H9 (cell line): ENCODE measurements at regions not wholly inside any gene's neighbourhood (a gene's known extent, or its start where the extent isn't known, plus 50 kb on each side); places are given as distances from the start of the nearest gene placed in this dataset.

ENCODE experiments used
- DNase-seq: peaks from one replicate; pipeline ENCODE4 v3.0.0-alpha.2; 2017
- H2AFZ ChIP-seq: one replicate; pipeline ENCODE4 v1.6.1; 2013; ENCODE audit warnings: mild to moderate bottlenecking, low read length, control low read depth, moderate library complexity
- H2AK5ac ChIP-seq: 2 replicates; pipeline ENCODE4 v1.6.1; 2013; ENCODE audit warnings: low read length, control low read depth, mixed read lengths; ENCODE audit not compliant: insufficient read length
- H2BK120ac ChIP-seq: one replicate; pipeline ENCODE4 v1.6.1; 2013; ENCODE audit warnings: low read depth, mild to moderate bottlenecking, low read length, control low read depth, inconsistent platforms; ENCODE audit not compliant: poor library complexity, severe bottlenecking
- H2BK12ac ChIP-seq: 2 replicates; pipeline ENCODE4 v1.6.1; 2013; ENCODE audit warnings: low read length, control low read depth, mixed read lengths, low read depth; ENCODE audit not compliant: insufficient read length
- H2BK15ac ChIP-seq: 2 replicates; pipeline ENCODE4 v1.6.1; 2013; ENCODE audit warnings: low read depth, low read length, control low read depth
- H2BK20ac ChIP-seq: one replicate; pipeline ENCODE4 v1.6.1; 2013; ENCODE audit warnings: low read depth, mild to moderate bottlenecking, low read length, control low read depth, inconsistent platforms; ENCODE audit not compliant: poor library complexity, severe bottlenecking
- H2BK5ac ChIP-seq: 2 replicates; pipeline ENCODE4 v1.6.1; 2013; ENCODE audit warnings: low read length, control low read depth, mixed read lengths; ENCODE audit not compliant: insufficient read length
- H3K14ac ChIP-seq: 2 replicates; pipeline ENCODE4 v1.6.1; 2013; ENCODE audit warnings: low read length, control low read depth; ENCODE audit not compliant: insufficient read depth
- H3K18ac ChIP-seq: 2 replicates; pipeline ENCODE4 v1.6.1; 2013; ENCODE audit warnings: low read depth, mild to moderate bottlenecking, mixed read lengths, low read length, control low read depth; ENCODE audit not compliant: insufficient read length
- H3K23ac ChIP-seq: 2 replicates; pipeline ENCODE4 v1.6.1; 2013; ENCODE audit warnings: low read length, control low read depth, mixed read lengths, low read depth; ENCODE audit not compliant: insufficient read length
- H3K23me2 ChIP-seq: 2 replicates; pipeline ENCODE4 v1.6.1; 2013; ENCODE audit warnings: low read depth, mild to moderate bottlenecking, mixed read lengths, low read length, control low read depth; ENCODE audit not compliant: insufficient read length, poor library complexity, severe bottlenecking
- H3K27ac ChIP-seq: 2 replicates; pipeline ENCODE4 v1.5.1; 2013; ENCODE audit warnings: low read length, control low read depth, mixed read lengths, low read depth; ENCODE audit not compliant: insufficient read length
- H3K27me3 ChIP-seq: 2 replicates; pipeline ENCODE4 v1.6.1; 2013; ENCODE audit warnings: low read length, control low read depth, inconsistent platforms; ENCODE audit not compliant: insufficient read depth
- H3K4ac ChIP-seq: 2 replicates; pipeline ENCODE4 v1.6.1; 2013; ENCODE audit warnings: low read depth, mild to moderate bottlenecking, control low read depth, inconsistent platforms, low read length, moderate library complexity
- H3K4me1 ChIP-seq: 2 replicates; pipeline ENCODE4 v1.6.1; 2013; ENCODE audit warnings: low read length, control low read depth, inconsistent platforms; ENCODE audit not compliant: insufficient read depth
- H3K4me2 ChIP-seq: 2 replicates; pipeline ENCODE4 v1.6.1; 2013; ENCODE audit warnings: low read length, control low read depth, mixed read lengths; ENCODE audit not compliant: insufficient read length, insufficient read depth
- H3K56ac ChIP-seq: 2 replicates; pipeline ENCODE4 v1.6.1; 2013; ENCODE audit warnings: low read depth, mild to moderate bottlenecking, mixed read lengths, low read length, control low read depth; ENCODE audit not compliant: insufficient read length
- H3K79me1 ChIP-seq: 2 replicates; pipeline ENCODE4 v1.6.1; 2013; ENCODE audit warnings: low read depth, mild to moderate bottlenecking, moderate library complexity, low read length, control low read depth, inconsistent platforms; ENCODE audit not compliant: insufficient read depth, poor library complexity, severe bottlenecking
- H3K79me2 ChIP-seq: 2 replicates; pipeline ENCODE4 v1.6.1; 2013; ENCODE audit warnings: low read length, control low read depth, inconsistent platforms; ENCODE audit not compliant: insufficient read depth
- H3K9ac ChIP-seq: 2 replicates; pipeline ENCODE4 v1.6.1; 2013; ENCODE audit warnings: low read length, control low read depth, mixed read lengths; ENCODE audit not compliant: insufficient read length; ENCODE audit errors: extremely low read depth
- H3K9me3 ChIP-seq: one replicate; pipeline ENCODE4 v1.6.1; 2013; ENCODE audit warnings: low read depth, low read length, inconsistent platforms; ENCODE audit not compliant: control insufficient read depth
- H3T11ph ChIP-seq: one replicate; pipeline ENCODE4 v1.6.1; 2013; ENCODE audit warnings: mild to moderate bottlenecking, low read length, control low read depth, inconsistent platforms
- H4K20me1 ChIP-seq: one replicate; pipeline ENCODE4 v1.6.1; 2013; ENCODE audit not compliant: control insufficient read depth, insufficient read length, insufficient read depth
- H4K5ac ChIP-seq: 2 replicates; pipeline ENCODE4 v1.6.1; 2013; ENCODE audit warnings: low read depth, mild to moderate bottlenecking, mixed read lengths, low read length, control low read depth; ENCODE audit not compliant: insufficient read length
- H4K8ac ChIP-seq: replicated peaks from 2 replicates; pipeline ENCODE4 v1.6.1; 2013; ENCODE audit warnings: low read length, control low read depth, mixed read lengths, low read depth; ENCODE audit not compliant: insufficient read length
- H4K91ac ChIP-seq: 2 replicates; pipeline ENCODE4 v1.6.1; 2013; ENCODE audit warnings: low read depth, mild to moderate bottlenecking, moderate library complexity, mixed read lengths, low read length, control low read depth; ENCODE audit not compliant: insufficient read length
- H3K27ac Mint-ChIP-seq, 3 experiments: 2 replicates in 2 of 3; 3 replicates in 1 of 3; pipeline ENCODE4 v1.8.0; 2020 to 2021; ENCODE audit warnings: mixed read lengths in 3 of 3, mild to moderate bottlenecking in 1 of 3, moderate library complexity in 1 of 3
- H3K27me3 Mint-ChIP-seq: 2 replicates; pipeline ENCODE4 v1.8.0; 2021; ENCODE audit warnings: low read depth, mild to moderate bottlenecking, moderate library complexity, mixed read lengths
- H3K36me3 Mint-ChIP-seq, 3 experiments: 2 replicates in 2 of 3; 3 replicates in 1 of 3; pipeline ENCODE4 v1.8.0; 2020 to 2021; ENCODE audit warnings: low read depth in 3 of 3, mixed read lengths in 3 of 3; ENCODE audit not compliant: insufficient read depth in 1 of 3
- H3K4me1 Mint-ChIP-seq, 2 experiments: 2 replicates each; pipeline ENCODE4 v1.8.0; 2020; ENCODE audit warnings: mixed read lengths in 2 of 2
- H3K4me3 Mint-ChIP-seq, 2 experiments: 2 replicates in 1 of 2; 3 replicates in 1 of 2; pipeline ENCODE4 v1.8.0; 2020 to 2021; ENCODE audit warnings: mild to moderate bottlenecking in 2 of 2, mixed read lengths in 2 of 2, moderate library complexity in 1 of 2
- H3K9me3 Mint-ChIP-seq, 2 experiments: 2 replicates in 1 of 2; 3 replicates in 1 of 2; pipeline ENCODE4 v1.8.0; 2020; ENCODE audit warnings: mild to moderate bottlenecking in 2 of 2, mixed read lengths in 2 of 2, moderate library complexity in 1 of 2
- CTCF ChIP-seq: fragments of 200-600 bp; sonication (generic); conservative IDR thresholded peaks from 3 replicates; pipeline ENCODE4 v1.8.0; 2021; ENCODE audit warnings: antibody characterized with exemption, mild to moderate bottlenecking
- WGBS: extraction: QIAGEN DNeasy Blood & Tissue Kit; methylation state at CpG from one replicate; pipeline ENCODE4 v1.1.7; 2013; ENCODE audit warnings: missing lambda C conversion rate, low lambda C conversion rate, mixed read lengths; ENCODE audit not compliant: insufficient read length; ENCODE audit errors: extremely low coverage; 5-methylcytosine and 5-hydroxymethylcytosine counted together

GRCh38 chr6:169832247-169832948 lies 81.0 kb downstream of the ERMARD start:
- H3K56ac ChIP-seq: no peak overlapping the region
- H3K27ac Mint-ChIP-seq: no peak overlapping the region
- no peak overlapping the region for H3K4ac ChIP-seq
- H3K4me1 Mint-ChIP-seq: peaks cover 37% of the 10 kb centered on the region in 2 experiments
- H3K9ac ChIP-seq: no peak overlapping the region
- no peak overlapping the region for H3K27ac ChIP-seq
- H3K79me2 ChIP-seq: no peaks in the 10 kb centered on the region
- no peak overlapping the region for H2AK5ac ChIP-seq
- H2BK20ac ChIP-seq: no peak overlapping the region
- H3K27me3 Mint-ChIP-seq: peaks cover 30% of the 10 kb centered on the region
- H3K4me3 Mint-ChIP-seq: no peak overlapping the region
- H4K5ac ChIP-seq: no peak overlapping the region
- H2BK12ac ChIP-seq: no peak overlapping the region
- peaks cover 2% of the 10 kb centered on the region; the same call in 1 of the 2 replicates for H3K4me1 ChIP-seq
- H2BK15ac ChIP-seq: no peak overlapping the region
- no peak overlapping the region for H3K23ac ChIP-seq
- no peak overlapping the region for H3K14ac ChIP-seq
- no peaks in the 10 kb centered on the region for H3K79me1 ChIP-seq
- no peaks in the 10 kb centered on the region for H4K20me1 ChIP-seq
- no peak overlapping the region for H3T11ph ChIP-seq
- H2AFZ ChIP-seq: no peak overlapping the region
- H3K36me3 Mint-ChIP-seq: peaks cover 0 to 5% (median 0%) of the 10 kb centered on the region in 3 experiments; a peak in 1 of 7 replicates
- no peak for TF ChIP-seq CTCF
- no peak overlapping the region for H2BK5ac ChIP-seq
- no peak overlapping the region for H3K18ac ChIP-seq
- no peaks in the 10 kb centered on the region for H3K9me3 ChIP-seq
- no peak overlapping the region for H2BK120ac ChIP-seq
- H4K8ac ChIP-seq: no peak overlapping the region
- no peaks in the 10 kb centered on the region for H3K23me2 ChIP-seq
- no CpG with 5 or more reads among the region's 4 CpGs for WGBS
- no peak overlapping the region for H4K91ac ChIP-seq
- H3K27me3 ChIP-seq: peaks cover 2% of the 10 kb centered on the region; the same call in 1 of the 2 replicates
- no peak for DNase-seq
- no peak overlapping the region for H3K4me2 ChIP-seq
- H3K9me3 Mint-ChIP-seq: peaks cover 2 to 3% of the 10 kb centered on the region in 2 experiments; a peak in 1 of 5 replicates
